ENCODE measurements at regions not wholly inside any gene's neighbourhood (a gene's known extent, or its start where the extent isn't known, plus 50 kb on each side); places are given as distances from the start of the nearest gene placed in this dataset.

- no peak for DNase-seq
Observed at GRCh38 chr2:175234153-175234552, 52.6 kb upstream of the ATP5MC3 start.

GRCh38 chr2:175233135-175233719 is 51.7 kb upstream of the ATP5MC3 start:
- no peak for DNase-seq

All from activated naive CD4-positive, alpha-beta T cell treated with Interleukin-2 at 50 U/mL for 16 hours (primary cell).